GM21423 (cell line): ENCODE measurements at regions not wholly inside any gene's neighbourhood (a gene's known extent, or its start where the extent isn't known, plus 50 kb on each side); places are given as distances from the start of the nearest gene placed in this dataset.

Source experiments
- ATAC-seq: cut with Tn5 transposase; IDR thresholded peaks from one replicate; pipeline ENCODE4 v1.9.1; 2021; ENCODE audit warnings: mild to moderate bottlenecking, moderate library complexity; ENCODE audit not compliant: unreplicated experiment

DNA sequence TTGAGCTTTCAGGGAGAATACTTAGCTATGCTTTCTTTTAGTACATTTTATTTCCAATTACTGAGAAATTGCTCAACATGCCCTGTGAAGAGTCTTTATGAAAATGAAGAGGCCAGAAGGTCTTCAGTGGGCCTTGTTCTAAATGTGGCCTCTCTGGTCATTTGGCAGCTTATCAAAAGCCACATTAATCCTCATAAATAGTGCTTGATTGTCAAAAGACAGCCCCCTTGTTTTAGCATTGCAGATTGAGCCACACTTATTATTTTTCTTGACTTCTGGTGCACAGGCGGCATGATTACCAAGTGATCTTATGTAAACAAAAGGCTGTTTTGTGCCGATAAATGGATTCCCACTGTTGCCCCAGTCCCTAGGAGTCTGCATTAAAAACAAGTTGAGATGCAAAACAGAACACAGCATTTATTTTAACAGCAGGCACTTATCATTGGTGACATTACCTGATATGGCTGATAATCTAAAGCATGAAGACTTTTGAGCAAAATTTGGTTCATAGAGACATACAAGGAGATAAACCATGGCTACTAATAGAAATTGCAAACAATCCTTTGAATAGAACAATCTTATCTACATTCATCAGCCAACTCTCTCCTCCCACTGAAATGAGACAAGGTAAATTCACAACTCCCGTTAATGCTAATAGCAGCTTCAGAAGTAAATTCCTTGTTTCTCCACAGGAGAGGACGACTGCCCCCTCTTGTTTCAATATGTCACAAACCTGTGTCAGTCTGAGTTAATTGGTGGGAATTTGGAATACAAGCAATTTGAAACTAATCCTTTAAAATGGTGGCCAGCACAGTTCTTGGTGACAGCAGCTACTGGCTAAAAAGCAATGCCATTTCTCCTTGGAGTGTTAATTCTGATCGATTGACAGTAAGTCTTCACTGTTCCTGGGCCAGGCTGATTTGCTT lies 194.3 kb downstream of the NSUN3 start:
- ATAC-seq, result no peak

DNA sequence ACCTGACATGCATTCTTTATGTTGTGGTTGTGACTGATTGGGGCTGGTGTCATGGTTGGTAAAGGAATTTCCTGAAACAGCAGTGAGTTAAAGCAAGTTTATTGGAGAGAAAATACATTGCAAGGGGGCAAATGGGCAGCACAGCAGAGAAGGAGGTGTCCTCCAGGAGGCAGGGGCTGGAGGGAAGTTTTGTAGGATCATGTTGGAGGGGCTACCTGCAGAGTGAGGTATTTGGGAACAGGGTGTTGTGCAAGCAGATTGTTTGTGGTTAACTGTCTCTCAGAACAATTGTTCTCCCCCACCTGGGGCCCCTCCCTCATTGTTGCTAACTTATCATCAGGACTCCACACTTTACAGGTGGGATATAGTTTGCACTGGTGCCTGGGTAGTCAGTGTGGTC lies 196.0 kb downstream of the NSUN3 start:
- ATAC-seq, result no peak

DNA sequence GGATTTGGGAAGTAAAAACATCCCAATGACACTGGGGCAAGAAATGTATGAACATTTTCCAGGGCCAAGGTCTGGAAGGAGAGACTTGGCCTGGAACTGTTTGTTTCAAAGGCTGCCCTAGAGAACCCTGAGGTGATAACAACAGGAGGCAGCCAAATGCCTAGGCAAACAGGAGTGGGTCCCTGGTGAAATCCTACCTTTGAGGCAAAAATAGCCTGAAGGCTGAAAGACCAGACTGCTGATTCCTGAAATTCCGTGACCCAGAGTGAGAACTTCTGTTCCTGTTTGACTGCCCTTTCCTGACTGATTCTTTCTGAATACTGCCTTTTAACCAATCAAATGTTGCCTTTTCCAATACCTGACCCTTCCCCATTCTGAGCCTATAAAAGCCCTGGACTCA lies 196.4 kb downstream of the NSUN3 start:
- ATAC-seq, result no peak

DNA sequence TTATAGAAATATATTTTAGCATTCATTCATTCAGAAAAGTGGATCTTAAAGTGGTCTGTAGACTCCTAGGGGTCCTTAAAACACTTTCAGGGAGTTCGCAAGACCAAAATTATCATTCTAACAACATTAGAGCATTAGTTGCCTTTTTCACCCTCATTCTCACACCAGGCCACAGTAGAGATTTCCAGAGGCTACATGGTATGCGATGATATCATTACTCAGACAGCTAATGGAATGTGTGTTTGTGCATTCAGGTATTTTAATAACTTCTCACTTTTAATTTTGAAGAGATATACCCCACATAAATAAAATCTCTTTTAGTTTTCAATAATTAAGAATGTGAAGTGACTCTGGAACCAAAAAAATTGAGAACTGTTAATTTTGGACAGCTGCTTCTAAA lies 206.9 kb downstream of the NSUN3 start:
- no peak for ATAC-seq

DNA sequence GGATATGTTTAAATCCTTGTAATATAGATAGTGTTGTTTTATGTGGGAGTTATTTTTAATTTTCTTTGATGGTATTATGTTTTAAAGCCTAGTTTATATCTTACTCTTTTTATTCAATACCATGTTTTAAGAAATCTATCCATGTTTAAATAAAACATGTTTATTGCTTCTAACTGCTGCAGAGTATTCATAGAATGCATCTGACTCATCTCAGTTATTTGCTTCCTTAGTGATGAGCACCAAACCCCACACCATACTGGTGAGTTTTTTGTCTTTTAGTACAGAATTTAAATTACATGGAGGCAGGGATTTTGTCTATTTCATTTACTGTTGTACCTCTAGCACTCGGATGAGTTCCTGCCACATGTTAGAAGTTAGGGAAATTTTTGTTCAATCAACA lies 209.2 kb downstream of the NSUN3 start:
- ATAC-seq, result no peak

DNA sequence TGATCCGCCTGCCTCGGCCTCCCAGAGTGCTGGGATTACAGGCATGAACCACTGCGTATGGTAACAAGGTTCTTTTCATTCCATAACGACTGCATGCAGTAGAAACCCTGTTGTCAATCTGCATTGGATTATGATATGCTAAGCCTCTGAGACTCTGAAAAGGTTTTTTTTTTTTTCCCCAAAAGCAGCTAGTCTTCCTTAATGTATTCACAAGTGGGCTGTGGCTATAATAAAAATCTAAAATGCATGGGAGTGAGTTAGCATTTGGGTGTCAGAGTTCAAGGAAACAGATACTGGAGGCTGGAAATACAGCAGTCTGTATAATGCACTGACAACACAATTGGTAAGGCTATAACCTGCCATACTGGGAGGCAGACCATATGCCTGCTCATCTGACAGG lies 218.1 kb downstream of the NSUN3 start:
- ATAC-seq, result no peak

DNA sequence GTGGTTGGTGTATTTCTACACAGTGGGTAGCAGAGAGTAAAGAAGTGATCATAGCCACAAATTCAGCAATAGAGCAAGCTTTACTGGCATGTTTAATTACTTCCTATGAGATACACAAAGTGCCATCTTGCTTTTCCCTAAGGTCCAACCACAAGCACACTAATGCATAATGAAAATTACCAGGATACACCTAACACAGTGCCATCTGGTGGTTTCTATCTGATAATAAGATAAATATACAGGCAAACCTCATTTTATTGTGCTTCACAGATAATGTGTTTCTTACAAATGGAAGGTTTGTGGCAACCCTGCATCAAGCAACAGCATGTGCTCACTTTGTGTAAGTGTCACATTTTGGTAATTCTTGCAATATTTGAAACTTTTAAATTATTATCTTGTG lies 223.0 kb downstream of the NSUN3 start:
- no peak for ATAC-seq

DNA sequence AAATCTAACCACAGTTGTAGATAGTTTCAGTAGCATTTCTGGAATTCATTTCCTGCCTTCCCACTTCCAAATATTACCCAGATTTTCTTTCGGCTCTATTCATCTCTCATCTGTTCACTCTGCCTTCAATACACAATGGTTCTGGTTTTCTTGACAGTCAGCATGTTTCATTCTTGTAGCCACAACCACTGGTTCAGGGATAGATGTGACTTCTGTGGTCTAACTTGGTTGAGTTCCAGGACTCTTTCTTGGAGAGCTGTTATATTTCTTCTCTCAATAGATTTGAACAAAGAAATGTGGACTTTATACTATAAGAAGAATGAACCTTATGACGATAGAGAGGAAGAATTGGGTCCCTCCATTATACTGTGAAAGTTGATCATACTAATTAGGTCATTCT lies 228.8 kb downstream of the NSUN3 start:
- no peak for ATAC-seq

DNA sequence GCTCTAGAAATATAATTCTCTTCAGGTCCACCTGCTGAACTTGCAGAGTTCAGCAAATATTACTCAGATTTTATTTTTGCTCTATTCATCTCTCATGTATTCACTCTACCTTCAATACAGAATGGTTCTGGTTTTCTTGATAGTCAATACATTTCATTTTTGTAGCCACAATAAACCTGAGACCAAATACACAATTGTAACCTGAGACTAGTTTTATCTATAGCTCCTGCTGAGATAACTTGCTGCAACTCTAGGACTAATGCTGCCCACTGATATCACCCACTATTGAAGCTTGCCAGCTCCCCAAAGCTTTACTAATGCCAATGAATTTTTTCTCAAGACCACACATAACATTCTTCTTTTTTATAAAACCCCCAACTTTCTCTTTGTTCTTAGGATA lies 229.3 kb downstream of the NSUN3 start:
- no peak for ATAC-seq

DNA sequence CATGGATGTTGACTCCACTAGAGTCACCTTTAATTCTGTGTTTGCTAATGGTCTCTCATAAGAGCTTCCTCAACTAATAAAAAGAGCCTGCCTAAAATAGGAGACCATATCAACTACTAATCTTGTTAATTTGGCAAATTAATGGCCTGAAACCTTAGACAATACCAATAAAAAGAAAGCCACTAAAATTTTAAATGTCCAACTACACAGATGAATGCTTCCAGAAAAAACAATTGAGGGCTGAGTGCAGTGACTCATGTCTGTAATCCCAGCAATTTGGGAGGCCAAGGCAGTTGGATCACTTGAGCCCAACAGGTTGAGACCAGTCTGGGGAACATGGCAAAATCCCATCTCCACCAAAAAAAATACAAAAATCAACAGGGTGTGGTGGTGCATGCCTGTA lies 230.9 kb downstream of the NSUN3 start:
- ATAC-seq, result no peak

DNA sequence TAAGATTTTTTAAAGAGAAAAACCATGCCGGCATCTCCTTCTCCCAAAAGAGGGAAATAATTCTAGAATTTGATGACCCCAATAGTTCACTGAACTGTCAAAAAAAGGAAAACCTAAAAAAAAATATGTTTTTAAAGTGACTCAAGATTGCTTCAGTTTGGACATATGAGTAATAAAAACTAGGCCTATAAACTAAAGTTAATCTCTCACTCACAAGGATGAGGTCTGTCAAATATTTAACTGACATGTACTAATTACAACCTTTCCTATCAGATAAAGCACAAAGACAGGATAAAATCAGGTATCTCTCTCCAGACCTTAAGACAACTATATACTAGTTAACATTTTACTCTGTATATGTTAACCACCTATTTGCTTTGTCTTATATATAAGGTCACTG lies 231.9 kb downstream of the NSUN3 start:
- no peak for ATAC-seq

DNA sequence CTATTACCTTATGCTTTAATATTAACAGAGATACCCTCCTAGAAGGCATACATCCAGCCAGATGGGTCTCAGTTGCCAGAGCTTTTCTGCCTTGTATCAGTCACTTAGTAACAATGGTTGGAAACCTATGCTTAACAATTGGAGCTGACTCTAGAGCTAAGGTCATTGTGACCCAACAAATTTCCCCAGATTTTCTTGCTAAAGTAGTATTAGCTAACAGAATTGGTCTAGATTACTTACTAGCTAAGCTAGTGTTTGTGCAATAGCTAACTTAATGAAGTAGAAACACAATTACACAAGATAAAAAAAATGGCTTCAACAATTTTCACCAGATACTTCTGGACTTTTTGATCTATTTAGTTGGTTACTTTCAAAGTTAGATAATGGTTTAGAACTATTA lies 236.9 kb downstream of the NSUN3 start:
- no peak for ATAC-seq

DNA sequence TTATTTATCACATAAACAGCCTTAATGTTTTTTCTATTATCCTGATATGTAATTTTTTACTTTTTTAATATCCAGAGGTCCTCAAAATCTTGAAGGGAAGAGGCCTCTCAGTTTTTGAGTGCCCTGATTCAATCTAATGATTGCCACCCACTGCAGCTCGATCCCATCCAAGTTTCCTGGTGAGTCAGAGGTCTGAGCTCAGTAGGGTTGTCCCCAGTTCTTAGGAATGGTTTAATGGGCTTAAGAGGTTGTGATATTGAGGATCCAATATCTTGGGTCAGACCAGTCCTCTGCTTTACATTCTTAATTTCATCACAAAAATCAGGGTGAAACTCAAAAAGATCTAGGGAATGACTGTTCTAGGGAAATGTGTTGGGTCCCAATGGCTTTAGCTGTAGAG lies 238.5 kb downstream of the NSUN3 start:
- no peak for ATAC-seq

DNA sequence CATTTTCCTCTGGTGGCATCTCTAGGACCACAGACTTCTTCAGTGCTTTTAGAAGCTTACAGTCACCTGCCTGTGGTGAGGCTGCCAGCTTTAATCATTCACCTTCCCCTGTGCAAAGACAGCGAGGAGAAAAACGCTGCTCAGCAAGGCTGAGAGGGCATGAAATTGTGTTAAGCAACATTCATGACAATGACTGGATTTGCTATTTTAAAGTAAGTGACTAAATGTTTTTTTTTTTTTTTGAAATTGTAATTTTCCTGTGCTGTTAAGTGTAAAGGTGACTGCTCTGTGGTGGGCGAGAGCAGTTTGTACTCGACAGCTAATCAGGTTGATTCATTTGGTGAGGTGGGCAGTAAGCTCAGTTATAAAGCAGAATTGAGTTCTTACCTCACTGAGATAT lies 240.4 kb downstream of the NSUN3 start:
- no peak for ATAC-seq

DNA sequence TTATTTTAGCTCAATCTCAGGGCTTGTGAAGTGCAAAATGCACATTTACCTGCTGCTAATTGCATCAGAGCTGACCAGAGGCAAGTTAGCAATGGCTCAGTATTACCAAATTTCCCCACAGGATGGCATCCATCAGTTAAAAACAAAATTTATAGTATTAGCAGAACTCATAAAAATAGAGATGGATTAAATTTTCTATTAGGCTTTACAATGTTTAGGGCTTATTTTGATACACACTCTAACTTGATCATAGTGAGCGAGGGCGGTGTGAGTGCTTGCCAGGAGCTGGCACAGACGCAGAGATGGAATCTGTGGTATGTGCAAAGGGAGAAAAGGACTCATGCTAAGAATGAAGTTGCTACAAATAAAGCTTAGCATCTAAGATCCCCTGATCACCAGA lies 241.0 kb downstream of the NSUN3 start:
- ATAC-seq, result no peak

DNA sequence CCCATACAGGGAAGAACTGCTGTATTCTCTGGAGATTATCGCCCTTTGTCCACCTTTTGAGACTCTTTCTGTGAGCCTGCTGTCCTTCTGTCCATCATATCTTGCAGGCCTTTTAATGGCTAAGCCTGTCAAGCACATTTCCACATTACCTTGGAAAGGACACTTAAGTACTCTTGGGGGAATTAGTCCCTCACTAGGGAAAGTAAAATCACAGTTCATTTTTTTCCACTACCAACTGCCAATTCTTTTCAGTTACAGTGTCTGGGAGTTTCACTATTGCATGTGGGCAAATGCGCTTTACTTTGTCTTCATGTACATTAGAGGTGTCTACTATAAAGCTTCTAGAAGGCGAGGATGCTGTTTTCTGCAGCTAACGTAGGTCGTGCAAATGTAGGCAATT lies 242.1 kb downstream of the NSUN3 start:
- ATAC-seq, result no peak

DNA sequence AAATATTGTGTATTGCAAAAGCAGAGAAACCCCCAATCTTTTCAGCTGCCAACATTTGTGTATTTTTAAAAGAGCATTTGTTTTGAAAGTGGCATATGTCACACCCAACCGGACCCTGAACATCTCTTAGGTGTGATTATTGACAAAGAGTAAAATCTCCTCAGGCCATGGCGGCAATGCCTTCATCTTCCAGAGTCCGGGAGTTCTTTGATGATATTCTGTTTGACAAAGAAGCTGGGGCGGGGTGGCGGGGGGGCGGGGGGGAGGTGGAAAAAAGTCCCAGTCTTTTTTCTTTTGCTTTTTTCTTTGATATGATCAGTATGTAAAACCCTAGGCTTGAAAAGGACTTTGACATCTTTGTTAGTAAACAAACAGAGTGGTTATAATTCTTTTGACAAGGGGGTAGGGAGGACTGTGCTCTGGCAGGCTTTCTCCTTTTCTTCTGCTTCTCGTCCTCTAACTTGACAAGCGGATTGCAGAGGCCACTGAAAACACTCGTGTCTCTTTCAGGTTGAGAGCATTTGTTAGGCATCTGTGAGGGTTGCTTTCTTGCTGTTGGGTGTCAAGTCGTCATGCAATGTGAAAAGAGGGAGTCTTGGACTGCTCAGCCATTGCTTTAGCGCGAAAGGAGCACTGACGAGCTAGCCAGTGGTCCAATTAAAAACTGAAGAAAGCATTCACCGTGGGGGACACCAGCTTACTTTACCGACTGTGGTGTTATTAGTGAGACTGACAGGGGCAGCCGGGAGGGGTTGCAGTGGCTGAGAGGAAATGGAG lies 243.2 kb downstream of the NSUN3 start:
- ATAC-seq, result no peak

DNA sequence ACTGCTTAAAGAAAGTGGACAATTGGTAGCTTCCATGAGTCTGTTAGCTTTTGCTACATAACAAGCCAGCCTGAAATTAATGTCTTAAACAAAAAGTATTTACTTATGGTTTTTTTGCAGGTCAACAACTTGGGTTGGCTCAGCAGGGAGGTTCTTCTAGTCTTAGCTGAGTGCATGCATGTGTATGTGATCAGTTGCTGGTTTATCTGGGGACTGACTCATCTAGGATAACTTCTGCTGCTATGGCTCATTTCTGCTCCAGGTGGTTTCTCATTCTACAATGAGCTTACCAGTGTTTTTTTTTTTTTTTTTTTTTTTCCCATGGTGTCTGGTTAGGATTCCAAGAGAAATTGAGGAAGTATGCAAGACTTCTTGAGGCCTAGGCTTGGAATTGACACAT lies 244.7 kb downstream of the NSUN3 start:
- ATAC-seq, result no peak

DNA sequence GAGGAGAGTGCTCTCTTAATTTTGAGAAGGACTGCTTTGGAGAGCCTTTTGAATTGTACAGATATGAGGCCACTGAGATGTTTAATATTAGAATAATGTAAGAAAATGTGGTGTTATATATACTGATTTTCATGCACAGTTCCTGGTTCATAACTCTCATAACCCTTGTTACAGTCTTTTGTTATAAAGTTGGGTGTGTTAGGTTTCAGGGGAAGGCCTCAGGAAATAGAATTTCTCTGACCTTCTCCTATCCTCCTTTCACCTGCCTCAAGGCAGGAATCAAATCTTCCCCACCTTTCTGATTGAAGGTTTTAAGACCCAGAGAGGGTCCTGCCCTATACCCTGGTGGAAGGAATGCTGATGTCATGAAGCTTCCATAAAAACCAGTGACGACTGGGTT lies 245.9 kb downstream of the NSUN3 start:
- ATAC-seq, result no peak

DNA sequence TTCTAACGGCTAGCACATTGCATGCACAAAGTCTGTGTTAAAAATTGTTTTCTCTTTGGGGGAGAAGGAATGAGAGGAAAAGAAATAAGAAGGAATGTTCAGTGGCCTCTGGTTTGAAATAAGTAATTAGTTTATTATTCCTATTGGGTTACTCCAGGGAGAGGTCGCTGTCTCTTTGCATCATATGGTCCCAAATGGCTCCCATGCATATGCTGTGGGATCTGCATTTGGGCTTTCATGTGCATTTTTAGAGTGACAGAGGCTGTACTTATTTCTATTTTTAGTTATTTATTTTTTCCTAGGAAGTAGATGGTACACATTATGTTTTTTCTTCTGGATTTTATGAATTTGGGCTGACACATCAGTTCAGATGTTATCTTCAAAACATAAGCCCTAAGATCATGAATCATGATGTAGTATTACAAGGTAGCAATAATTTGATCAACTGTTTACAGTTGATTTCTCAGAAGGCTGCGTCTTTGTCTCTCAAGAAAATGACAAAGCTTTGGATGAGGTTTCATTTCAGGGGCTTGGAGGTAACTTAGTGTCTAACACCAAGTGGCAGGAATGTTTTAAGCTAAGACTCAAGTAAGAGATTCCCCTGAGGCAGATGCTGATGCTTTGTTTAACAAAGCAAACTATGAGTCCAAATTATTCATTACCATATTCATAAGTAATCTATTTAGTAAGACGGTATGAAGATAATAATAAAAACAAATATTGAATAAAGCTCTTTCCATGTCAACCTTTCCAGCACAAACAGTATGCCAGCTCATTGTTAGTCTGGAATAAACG lies 247.7 kb downstream of the NSUN3 start:
- ATAC-seq, result no peak

DNA sequence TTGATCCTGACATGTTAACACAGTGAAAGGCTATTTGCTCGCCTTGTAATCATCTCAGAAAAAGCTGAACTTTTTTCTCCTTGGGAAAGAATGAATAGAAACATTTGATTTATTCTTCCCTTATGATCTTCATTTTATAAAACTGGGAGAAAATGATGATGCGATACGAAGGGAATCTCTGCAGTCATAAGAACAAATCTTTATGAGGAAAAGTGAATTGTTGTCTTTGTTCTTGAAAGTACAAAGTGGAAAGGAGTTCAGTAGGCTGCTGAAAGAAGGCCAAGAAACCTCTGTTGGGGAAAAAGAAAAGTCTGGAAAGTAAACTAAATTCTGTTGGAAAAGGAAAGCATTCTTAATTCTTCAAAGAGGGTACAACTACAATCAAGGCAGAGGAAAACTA lies 248.8 kb downstream of the NSUN3 start:
- ATAC-seq, result no peak
